GM19351 (cell line): ENCODE measurements at regions not wholly inside any gene's neighbourhood (a gene's known extent, or its start where the extent isn't known, plus 50 kb on each side); places are given as distances from the start of the nearest gene placed in this dataset.

Experiments
- ATAC-seq: cut with Tn5 transposase; IDR thresholded peaks from one replicate; pipeline ENCODE4 v1.9.1; 2021; ENCODE audit warnings: mild to moderate bottlenecking, moderate library complexity; ENCODE audit not compliant: unreplicated experiment

DNA sequence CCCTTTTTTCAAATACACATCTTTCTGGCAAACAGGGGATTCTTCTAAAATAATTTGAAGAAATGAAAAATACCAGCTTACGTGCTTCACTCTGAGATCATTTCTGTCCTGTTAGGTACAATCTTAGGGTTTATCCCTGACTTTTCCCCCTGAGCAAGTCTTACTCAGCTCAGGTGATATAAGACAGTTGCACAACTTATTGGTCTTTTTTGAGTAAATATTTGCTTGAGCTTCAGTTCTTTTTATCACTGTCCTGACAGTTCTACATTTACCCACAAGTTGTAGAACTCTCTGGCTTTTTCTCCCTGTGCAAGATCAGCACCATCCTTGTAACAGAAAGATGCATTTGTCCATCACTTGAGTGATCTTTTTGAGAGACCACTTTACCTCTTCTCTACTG, 84.9 kb downstream of the MID1IP1 start:
- ATAC-seq: no peak

DNA sequence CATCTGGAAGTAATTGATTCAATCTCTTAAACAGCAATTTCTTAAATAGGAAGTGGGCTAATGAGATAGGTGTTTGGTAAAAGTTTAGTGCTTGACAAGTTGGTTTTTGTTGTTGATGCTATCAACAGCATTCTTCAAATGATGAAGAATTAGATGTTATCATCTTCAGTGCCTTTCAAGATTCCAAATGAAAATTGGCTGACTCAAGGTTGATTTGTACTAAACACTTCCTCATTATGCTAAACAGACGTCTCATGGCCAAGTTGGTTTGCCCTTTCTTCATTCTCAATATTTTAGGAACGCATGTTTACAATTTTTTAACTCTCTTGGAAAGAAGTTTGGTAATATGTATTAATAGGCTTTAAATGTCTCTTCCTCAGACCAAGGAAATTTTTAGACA, 86.0 kb downstream of the MID1IP1 start:
- ATAC-seq: no peak

DNA sequence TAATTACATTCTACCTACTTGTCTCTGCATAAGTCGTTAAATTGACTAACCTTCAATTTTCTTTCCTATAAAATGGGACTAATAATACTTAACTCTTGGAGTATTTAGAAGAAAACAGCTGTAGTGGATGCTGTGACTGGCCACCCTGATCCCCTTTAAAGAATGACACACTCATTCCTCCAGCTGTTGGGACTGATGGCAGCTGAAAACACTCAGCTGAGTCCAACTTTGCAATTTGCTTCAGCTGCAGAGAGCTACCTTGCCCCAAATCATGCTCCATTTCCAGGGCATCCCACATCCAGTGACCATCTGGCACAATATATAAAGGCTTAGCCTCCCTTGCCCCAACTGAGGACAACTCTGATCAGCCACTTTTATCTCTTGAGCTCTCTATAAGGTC, 89.1 kb downstream of the MID1IP1 start:
- ATAC-seq: no peak

DNA sequence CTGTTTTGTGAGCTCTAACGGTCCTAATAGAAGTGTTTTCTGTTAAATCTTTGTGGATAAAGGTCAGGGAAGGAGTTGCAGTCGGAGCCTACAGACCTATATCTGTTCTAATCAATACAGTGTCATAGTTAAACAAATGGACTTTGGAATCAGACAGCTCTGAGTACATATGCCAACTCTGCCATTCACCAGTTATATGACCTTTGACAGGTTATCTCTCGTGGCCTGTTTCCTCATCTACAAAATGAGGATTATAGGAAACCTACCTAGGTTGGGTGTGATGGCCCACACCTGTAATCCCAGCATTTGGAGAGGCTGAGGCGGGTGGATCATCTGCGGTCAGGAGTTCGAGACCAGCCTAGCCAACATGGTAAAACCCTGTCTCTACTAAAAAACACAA, 89.7 kb downstream of the MID1IP1 start:
- no peak for ATAC-seq

DNA sequence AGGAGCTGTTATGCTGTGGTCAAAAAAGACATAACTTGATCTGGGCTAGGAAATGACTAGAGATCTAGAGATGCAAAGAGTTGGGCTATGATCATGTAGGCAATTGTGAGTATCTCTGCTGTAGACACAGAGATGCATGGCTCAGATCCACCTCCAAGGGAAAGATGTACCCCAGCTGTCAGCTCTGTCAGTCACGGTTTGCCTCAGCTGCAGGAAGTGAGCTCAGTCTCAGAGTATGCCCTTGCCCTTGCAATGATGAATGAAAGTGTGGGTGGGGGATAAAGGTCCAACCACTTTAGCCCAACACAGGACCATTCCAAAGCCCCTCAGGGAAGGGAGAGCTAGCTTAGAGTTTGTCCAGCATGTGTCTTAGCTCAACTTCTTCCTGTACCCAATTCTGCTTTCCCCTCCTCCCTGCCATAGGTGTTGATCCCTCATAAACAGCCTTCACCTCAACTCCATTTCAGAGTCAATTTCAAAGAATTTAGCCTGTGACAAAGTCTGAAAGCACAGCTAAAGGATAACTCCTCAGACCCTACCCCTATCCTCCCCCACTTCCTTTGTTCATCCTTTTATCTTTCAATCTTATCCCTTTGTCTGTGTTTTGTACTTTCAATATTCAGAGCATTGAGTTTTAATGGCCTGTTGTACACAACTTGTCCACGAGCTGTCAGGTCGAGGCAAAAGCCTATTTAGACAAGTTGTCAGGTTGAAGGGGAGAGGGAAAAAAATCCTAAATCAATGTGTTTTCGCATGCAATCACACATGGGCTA, 90.6 kb downstream of the MID1IP1 start:
- peak; percentile 92 for ATAC-seq

DNA sequence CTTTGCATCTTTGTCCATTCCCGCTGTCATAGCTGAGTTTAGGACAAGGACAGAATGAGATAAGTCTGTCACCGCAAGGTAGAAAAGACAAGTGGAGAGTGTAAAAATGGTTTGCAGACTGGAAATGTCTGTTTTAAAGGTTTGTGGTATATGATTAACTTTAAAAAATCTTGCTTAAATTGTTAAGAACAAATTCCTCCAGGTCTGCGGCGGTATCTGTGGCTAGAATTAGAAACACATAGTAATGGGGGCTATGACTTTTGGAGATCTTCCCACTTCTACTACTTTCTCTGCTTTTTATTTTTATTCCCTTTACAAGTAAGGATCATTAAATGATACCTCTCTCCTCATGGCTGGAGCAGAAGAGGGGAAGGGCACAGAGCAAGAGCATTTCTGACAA, 92.2 kb downstream of the MID1IP1 start:
- ATAC-seq: no peak

DNA sequence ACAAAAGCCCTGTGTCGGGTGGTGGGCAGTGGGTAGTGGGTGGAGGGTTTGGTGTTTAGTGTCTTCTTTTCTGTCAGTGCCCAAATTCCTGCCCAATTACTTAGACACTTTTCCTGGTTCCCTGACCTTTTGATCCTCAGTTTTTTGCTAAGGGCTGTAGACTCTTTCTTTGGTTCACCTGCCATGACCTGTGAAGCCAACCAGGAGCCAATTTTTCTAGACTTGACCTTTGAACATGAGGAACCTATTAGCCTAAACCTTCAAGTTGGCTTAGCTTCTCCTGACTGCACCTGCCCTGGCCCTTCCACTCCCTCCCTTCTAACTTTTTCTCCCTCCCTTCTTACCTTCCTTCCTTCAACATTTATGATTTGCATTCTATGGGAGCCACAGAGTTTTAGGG, 94.5 kb downstream of the MID1IP1 start:
- no peak for ATAC-seq

DNA sequence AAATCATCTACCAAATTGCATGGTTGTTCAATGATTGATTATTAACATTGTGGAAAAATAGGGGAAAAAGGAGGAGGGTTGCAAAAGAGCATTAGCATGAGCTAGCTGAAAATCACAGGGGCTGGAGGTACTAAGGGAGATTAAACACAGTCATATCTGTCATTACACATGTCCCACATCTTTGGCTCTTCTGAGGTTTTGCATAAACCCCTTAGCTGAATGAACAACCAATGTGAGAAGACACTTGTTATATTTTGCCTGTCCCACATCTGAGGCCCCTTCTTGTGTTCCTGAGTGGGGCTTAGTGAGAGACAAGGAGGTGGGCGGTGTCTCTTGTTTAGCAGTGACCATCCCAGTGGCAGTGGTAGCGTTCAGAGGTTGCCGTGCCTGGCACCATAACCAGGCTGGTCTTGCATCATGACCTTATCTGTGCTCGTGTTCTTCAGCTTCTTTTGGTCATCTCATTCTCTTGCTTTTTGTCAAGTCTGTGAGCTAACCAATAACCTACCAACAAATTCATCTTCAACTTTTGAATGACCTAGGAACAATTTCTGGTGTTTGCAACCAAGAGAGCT, 95.6 kb downstream of the MID1IP1 start:
- ATAC-seq: peak; percentile 58

DNA sequence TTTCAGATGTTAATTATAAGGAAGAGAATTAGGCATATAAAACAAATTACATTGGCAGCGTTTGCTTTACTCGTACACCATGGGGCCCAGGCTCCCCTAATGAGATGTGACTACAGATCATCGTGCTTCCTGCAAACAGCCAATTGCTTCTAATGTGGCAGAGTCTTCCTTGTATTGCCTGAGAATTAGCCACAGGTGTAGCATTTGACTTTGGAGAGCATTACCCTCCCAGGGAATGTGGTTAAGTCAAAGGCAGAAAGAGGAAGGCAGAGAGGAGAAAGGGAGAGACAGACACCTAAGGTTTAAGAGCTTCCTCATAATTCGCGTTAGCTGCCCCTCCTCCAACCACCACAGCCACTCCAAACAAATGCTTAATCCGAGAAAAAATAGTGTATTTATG, 97.0 kb downstream of the MID1IP1 start:
- ATAC-seq: no peak

DNA sequence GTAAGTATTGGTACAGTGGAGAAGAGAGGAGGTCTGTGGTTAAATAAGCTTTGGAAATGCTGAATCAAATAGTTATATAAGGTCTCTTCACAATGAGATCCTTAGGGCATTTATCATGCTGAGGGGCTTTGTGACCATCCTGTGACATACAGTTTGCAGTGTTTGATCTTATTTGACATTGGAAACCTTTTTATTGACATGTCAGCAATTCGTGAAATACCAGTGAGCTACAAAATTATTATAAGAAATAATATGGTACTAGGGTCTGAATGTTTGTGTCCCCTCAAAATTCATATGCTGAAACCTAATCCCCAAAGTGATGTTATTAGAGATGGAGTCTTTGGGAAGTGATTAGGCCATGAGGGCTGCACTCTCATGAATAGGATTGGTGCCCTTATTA, 98.4 kb downstream of the MID1IP1 start:
- ATAC-seq: no peak

DNA sequence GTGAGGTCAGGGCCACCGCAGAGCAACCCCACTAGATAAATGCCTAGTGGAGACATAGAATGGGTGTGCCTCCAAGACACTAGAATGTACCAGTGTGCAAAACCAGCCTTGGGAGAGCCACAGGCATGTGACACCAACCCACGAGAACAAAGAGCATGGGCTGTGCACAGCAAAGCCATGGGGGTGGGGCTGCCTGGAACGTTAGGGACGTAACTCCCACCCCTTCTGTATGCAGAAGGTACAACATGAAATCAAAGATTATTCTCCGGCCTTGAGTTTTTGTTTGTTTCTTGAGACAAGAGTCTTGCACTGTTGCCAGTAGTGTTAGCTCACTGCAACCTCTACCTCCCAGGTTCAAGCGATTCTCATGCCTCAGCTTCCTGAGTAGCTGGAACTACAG, 99.5 kb downstream of the MID1IP1 start:
- ATAC-seq: no peak

DNA sequence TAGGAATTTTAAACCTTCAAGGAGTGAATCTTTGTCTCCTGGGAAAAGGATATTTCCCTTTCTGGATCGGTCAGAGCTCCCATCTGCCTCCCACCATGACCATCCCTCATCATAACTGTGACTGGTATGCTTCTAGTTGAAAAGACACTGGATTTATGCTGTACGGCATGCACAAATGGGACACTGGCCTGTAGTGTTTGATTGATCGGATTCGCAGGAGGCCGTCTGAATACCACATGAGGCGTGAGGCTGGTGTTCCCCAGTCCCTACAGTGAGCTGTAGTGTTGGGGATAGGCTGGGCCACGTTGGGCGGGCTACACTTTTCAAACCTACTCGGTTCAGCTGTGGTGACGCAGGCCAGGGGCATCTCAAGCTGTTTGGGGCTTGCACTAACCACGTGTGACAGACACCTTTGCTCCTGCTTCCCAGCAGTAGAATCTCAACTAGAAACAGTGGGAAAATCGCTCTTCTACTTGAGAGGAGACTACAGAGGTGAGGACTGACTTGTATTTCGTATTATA, 101.8 kb downstream of the MID1IP1 start:
- no peak for ATAC-seq

DNA sequence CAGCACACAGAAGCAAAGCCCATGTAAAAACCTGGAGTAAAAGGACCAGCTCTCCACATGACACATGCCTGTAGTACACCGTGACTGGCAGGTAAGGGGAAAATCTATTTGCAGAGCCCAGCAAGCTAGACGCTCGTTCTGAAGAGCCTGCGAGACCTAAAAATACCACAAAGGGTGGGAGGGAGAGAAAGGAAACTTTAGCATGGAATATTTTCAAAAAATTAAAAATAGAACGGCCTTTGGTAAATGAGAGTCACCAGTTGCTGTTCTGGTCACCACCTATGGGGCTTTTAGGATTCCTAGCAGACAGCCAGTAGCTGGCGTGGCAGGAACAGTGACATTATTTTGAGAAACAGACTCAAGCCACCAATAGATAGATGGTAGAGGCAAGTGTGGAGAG, 115.5 kb downstream of the MID1IP1 start:
- ATAC-seq: no peak

DNA sequence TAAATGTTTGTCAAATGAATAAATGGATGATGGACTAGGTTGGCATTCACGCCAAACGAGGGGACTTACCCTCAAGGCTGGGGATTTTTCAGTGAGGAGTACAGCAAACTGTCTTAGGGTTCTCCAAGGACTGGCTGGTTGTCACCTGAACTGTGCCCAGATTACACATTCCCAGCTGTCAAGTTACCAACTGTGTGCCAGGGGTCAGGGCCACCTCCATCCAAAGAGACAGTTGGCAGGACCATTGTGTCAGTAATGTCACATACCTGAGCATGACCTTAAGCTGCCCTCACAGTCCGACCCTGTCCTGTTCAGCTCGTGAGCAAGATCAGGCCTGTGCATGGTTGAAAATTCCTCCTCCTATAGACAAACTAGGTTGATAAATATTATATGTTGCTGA, 116.7 kb downstream of the MID1IP1 start:
- ATAC-seq: no peak

DNA sequence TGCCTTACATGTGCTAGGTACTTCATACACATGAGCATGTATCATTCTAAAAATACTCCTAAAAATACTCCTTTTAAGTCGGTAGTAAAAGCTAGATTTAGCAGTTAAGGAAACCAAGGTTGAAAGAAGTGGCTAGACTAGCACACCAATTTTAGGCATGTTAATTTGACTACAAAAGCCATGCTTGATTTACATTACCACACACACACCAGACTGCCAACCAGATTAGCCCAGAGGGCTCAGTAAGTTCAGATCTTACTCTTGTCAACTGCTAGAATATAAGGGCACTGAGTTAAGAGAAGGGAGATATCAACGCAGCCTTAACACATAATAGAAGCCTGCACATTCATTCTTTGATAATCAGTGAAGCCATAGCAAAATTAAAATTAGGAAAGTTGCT, 117.9 kb downstream of the MID1IP1 start:
- ATAC-seq: no peak

DNA sequence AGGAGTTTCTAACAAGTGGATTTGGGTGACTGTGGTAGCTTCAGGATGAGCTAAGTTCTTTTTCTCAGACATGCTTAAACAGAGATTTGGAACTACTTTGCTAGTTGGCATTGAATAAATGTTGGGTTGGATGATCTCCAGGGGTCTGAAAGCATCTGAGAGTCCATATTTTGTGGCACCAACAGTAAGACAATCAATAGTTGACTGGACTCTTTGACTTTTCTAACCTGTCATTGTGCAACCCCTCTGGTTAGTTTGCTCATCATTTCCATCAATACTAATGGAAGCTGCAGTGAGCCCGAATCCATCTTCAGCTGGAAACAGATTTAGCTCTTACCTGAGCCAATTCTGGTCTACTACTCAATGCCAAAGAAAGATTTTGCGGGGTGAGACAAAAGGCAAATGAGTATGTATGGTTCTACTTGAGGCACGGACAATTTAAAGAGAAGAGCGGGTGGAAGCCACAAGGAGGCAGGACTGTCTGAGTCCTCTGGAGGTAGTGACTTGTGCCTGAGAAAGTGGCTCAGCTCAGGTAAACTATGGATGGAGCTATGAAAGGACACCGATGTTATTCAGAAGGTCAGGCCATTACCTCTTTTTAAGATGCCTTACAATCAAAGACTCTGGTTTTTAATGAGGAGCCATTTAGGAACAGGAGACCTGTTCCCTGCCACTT, 118.7 kb downstream of the MID1IP1 start:
- no peak for ATAC-seq

DNA sequence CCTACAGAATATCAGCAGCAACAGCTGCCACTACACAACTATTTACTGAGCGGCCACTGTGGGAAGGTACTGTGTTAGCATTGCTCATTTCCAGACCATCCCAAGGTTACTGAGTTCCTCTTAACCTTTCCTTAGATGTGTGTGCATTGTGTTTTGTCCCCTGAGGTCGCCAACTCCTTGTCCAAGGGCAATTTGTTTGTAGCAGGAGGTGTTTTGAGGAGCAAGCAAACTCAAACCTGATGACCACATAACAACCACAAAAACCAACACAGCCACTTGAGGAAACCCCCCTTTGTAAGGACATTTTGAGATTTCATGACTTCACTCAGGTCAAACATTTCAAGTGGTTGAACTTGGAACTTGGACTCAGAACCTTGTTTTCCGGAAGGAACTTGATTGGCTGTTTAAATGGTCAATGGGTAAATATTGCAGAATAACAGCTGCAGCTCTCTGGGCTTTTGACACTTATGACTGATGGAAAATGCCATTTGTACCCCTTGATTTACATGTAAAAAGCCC, 122.3 kb downstream of the MID1IP1 start:
- no peak for ATAC-seq

DNA sequence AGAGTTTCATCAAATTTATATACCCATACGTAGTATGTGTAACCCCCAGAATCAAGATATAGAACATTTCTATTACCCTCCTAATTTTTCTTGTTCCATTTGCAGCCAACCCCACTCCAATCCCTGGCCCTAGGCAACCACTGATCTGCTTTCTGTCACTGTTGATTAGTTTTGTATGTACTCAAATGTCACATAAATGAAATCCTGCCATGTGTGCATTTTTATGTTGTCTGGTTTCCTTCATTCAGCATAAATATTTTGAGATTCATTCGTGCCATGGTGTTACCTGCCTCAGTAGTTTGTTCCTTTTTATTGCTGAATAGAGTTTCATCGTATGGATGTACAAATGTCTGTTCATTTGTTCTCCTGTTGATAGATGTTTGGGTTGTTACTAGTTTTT, 126.3 kb downstream of the MID1IP1 start:
- ATAC-seq: no peak

DNA sequence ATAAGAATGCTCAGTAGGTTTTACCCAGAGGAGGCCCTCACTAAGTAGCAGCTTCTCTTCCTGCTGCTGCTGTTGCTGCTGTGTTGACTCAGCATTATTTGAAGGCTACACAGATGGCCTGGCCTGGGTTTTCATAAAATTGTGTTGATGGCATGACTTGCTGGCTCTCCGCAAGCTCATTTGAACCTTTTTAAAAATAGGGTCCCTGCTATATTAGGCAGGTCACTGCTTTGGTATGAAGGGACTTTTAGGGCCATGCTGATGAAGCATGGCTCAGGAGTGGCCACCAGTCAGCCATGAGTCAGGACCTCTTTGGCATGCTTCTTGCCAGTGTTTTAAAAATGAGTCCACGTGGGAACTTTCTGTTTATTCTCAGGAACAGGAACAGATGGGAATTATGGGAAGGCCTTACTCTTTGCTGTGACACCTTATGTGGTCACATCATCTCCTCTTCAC, 128.7 kb downstream of the MID1IP1 start:
- ATAC-seq: no peak

DNA sequence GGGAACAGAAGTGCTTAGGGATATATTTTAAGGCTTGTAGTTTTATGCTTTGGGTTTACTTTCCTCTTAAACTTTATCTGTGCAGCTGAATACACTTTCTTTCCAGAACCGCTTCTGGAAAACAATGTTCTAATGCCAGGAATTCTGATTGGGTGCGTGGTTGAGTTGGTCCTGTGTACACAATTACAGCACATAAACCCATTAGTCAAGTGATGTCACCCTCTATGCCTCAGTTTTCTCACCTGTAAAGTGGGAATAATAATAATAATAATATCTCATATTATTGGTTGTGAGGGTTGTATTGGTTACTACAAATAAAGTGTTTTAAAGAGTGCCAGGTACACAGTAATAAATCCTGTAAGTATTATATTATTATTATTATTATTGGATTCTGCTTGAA, 129.2 kb downstream of the MID1IP1 start:
- no peak for ATAC-seq

DNA sequence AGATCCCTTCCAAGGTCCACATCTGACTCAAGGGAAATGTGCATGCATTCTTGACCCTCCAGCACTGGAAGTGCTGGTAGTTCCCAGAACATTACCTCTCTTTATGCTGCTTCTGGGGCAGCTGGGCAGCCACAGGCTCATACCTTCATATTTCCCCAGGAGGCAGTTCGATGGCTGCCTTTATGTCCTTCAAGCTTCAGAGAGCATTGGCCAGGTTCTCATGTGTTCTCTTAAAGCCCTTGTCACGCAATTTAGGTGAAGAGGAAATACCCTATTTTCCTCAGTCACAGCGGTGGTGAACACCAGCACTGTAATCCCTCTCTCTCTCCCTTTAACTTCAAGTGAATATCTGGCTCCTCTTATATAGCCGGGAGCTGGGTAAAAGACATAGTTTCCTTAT, 134.3 kb downstream of the MID1IP1 start:
- no peak for ATAC-seq

DNA sequence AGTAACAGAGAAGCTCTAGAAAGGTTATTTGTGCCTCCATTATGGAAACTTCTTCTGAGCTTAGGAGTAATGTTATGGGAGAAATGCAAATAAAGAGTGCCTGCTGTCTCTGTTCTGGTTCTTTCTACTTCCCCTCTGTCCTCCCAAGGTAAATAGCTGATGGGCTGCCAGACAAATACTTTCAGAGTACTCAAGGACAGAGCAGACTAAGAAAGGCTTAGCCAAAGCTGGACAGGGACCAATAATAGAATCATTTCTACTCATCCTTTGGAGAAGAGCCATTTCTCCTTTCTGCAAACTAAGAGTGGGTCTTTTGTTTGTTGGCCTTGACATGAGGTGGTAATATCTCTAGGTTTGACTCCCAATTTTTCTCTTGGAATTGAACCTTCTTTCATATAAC, 136.1 kb downstream of the MID1IP1 start:
- ATAC-seq: no peak
